IMR-90 (cell line): ENCODE measurements at regions not wholly inside any gene's neighbourhood (a gene's known extent, or its start where the extent isn't known, plus 50 kb on each side); places are given as distances from the start of the nearest gene placed in this dataset.

ENCODE experiments used
- ATAC-seq: fragments of 200-7000 bp; cut with Tn5 transposase; 2 replicates; pipeline ENCODE4 v1.9.1; 2020; ENCODE audit warnings: low read depth, mild to moderate bottlenecking, moderate library complexity
- BruUV-seq: library from RNA; stranded (reverse); fragments of 400-500 nt; replicated peaks from 2 replicates; lab custom pipeline; 2021; lab: Mats Ljungman, UMichigan
- CTCF ChIA-PET: fragments of 300-600 bp; formaldehyde crosslinking; extraction: SDS; loops from one replicate; lab custom pipeline; 2021; ENCODE audit warnings: antibody characterized with exemption; lab: Yijun Ruan, JAX
- POLR2A ChIA-PET: fragments of 300-600 bp; sonication (Branson Sonifier 250); formaldehyde crosslinking; loops from one replicate; lab custom pipeline; 2022; ENCODE audit warnings: antibody characterized with exemption; ENCODE audit not compliant: unreplicated experiment; lab: Charles Lee
- DNase-seq: peaks from one replicate; pipeline ENCODE4 v3.0.0; 2013
- H2AFZ ChIP-seq: replicated peaks from 2 replicates; pipeline ENCODE3; 2013; ENCODE audit warnings: low read length, mild to moderate bottlenecking; ENCODE audit not compliant: poor library complexity
- H2AK5ac ChIP-seq: 2 replicates; pipeline ENCODE4 v1.6.1; 2013; ENCODE audit warnings: low read depth, low read length, inconsistent platforms
- H2AK9ac ChIP-seq: replicated peaks from 2 replicates; pipeline ENCODE3; 2013; ENCODE audit warnings: mild to moderate bottlenecking, low read depth, low read length, moderate library complexity; ENCODE audit not compliant: poor library complexity
- H2BK120ac ChIP-seq: 2 replicates; pipeline ENCODE4 v1.6.1; 2013; ENCODE audit warnings: low read depth, low read length, inconsistent platforms
- H2BK15ac ChIP-seq: 3 replicates; pipeline ENCODE4 v1.6.1; 2013; ENCODE audit warnings: low read depth, low read length, inconsistent platforms
- H2BK20ac ChIP-seq: 2 replicates; pipeline ENCODE4 v1.6.1; 2013; ENCODE audit warnings: low read depth, mild to moderate bottlenecking, inconsistent platforms, low read length, moderate library complexity
- H2BK5ac ChIP-seq: 2 replicates; pipeline ENCODE4 v1.6.1; 2013; ENCODE audit warnings: mild to moderate bottlenecking, low read depth, low read length, inconsistent platforms; ENCODE audit not compliant: poor library complexity, severe bottlenecking
- H3K14ac ChIP-seq: replicated peaks from 2 replicates; pipeline ENCODE4 v1.6.1; 2013; ENCODE audit warnings: low read depth, low read length, inconsistent platforms
- H3K18ac ChIP-seq: 2 replicates; pipeline ENCODE4 v1.6.1; 2013; ENCODE audit warnings: low read depth, low read length, control low read depth
- H3K23ac ChIP-seq: 2 replicates; pipeline ENCODE4 v1.6.1; 2013; ENCODE audit warnings: low read depth, low read length, inconsistent platforms
- H3K27ac ChIP-seq: 2 replicates; pipeline ENCODE4 v1.5.1; 2013; ENCODE audit warnings: mild to moderate bottlenecking, control low read depth, low read length; ENCODE audit not compliant: insufficient read depth
- H3K27me3 ChIP-seq: 2 replicates; pipeline ENCODE4 v1.6.1; 2013; ENCODE audit warnings: low read length; ENCODE audit not compliant: control insufficient read depth, insufficient read depth
- H3K36me3 ChIP-seq: 2 replicates; pipeline ENCODE4 v1.6.1; 2013; ENCODE audit warnings: low read length, mixed read lengths; ENCODE audit not compliant: control insufficient read depth, insufficient read depth
- H3K4ac ChIP-seq: 2 replicates; pipeline ENCODE4 v1.6.1; 2013; ENCODE audit warnings: low read depth, low read length, inconsistent platforms
- H3K4me1 ChIP-seq: 2 replicates; pipeline ENCODE4 v1.6.1; 2013; ENCODE audit warnings: low read length, mixed read lengths; ENCODE audit not compliant: control insufficient read depth, insufficient read depth
- H3K4me2 ChIP-seq: 2 replicates; pipeline ENCODE4 v1.6.1; 2013; ENCODE audit warnings: low read depth, mild to moderate bottlenecking, control low read depth, low read length, moderate library complexity
- H3K4me3 ChIP-seq: 2 replicates; pipeline ENCODE4 v1.5.1; 2013; ENCODE audit warnings: low read depth, mild to moderate bottlenecking, control low read depth, low read length, moderate library complexity; ENCODE audit not compliant: insufficient read depth
- H3K56ac ChIP-seq: 2 replicates; pipeline ENCODE4 v1.6.1; 2013; ENCODE audit warnings: low read length, inconsistent platforms; ENCODE audit not compliant: insufficient read depth; ENCODE audit errors: extremely low read depth
- H3K79me1 ChIP-seq, 2 experiments: 2 replicates each; pipeline ENCODE4 v1.6.1; 2013; ENCODE audit warnings: low read length in 2 of 2, inconsistent platforms in 1 of 2, low read depth in 1 of 2
- H3K9ac ChIP-seq: 2 replicates; pipeline ENCODE4 v1.6.1; 2013; ENCODE audit warnings: low read depth, low read length, control low read depth
- H3K9me1 ChIP-seq: 2 replicates; pipeline ENCODE4 v1.6.1; 2013; ENCODE audit warnings: low read length, inconsistent platforms; ENCODE audit not compliant: insufficient read depth
- H3K9me3 ChIP-seq: 2 replicates; pipeline ENCODE4 v1.6.1; 2013; ENCODE audit warnings: low read length; ENCODE audit not compliant: control insufficient read depth, insufficient read depth
- H4K20me1 ChIP-seq: 2 replicates; pipeline ENCODE4 v1.6.1; 2013; ENCODE audit warnings: low read length, inconsistent platforms; ENCODE audit not compliant: insufficient read depth
- H4K5ac ChIP-seq: 2 replicates; pipeline ENCODE4 v1.6.1; 2013; ENCODE audit warnings: mild to moderate bottlenecking, low read depth, low read length, control low read depth
- H4K8ac ChIP-seq, 2 experiments: 2 replicates each; pipeline ENCODE4 v1.6.1; 2013; ENCODE audit warnings: low read depth in 2 of 2, low read length in 2 of 2, control low read depth in 1 of 2, inconsistent platforms in 1 of 2
- H4K91ac ChIP-seq: 2 replicates; pipeline ENCODE4 v1.6.1; 2013; ENCODE audit warnings: low read depth, low read length, inconsistent platforms; ENCODE audit not compliant: insufficient read depth
- BHLHE40 ChIP-seq: fragments of 150-350 bp; IDR thresholded peaks from 2 replicates; pipeline ENCODE4 v1.6.1; 2016; ENCODE audit warnings: mild to moderate bottlenecking, low read depth, low read length
- WGBS, 2 experiments: methylation state at CpG; one replicate each; pipeline versions ENCODE4 v1.1.5 to v1.1.7; 2013; ENCODE audit warnings: missing lambda C conversion rate in 2 of 2; ENCODE audit not compliant: insufficient read length in 1 of 2; ENCODE audit errors: extremely low coverage in 2 of 2; 5-methylcytosine and 5-hydroxymethylcytosine counted together
- dilution Hi-C: fragments of 300-500 bp; cut with HindIII; formaldehyde crosslinking; loops from one replicate; pipeline ENCODE4 v1.14.3; 2018; ENCODE audit warnings: low sequenced_read_pairs; ENCODE audit not compliant: unreplicated experiment
- in situ Hi-C: fragments of 300-500 bp; cut with MboI; formaldehyde crosslinking; loops from 3 replicates; pipeline ENCODE4 v1.14.3; 2019; ENCODE audit warnings: low sequenced_read_pairs, inconsistent platforms, mixed read lengths
- intact Hi-C: fragments of 100-400 bp; cut with micrococcal nuclease; formaldehyde crosslinking; loops from 2 replicates; pipeline ENCODE4 v1.10.0; 2022

DNA sequence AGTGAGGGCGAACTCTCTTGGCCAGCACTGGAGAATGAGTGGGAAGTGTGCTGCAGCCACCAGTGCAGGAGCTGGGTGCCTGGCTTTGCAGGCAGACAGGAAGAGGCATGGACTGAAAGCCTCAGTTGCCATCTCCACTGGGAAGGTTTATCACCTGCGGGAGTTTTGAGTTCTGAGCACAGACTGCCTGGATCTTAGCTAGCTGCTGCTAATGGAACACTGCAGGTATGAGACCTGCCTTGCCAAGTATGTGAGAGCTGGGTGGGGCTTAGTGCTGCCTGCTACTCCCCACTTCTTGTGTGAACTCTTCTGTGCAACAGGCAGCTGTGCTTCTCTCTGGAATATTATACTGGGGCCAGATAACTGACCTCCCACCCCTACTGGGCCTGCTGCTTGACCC, 424.1 kb downstream of the TLR4 start:
- Histone ChIP-seq H3K4ac (no peak overlapping the region), H2AK5ac (no peak overlapping the region), H2BK15ac (no peak overlapping the region), H2BK120ac (no peak overlapping the region), H3K23ac (no peak overlapping the region), H3K14ac (no peak overlapping the region), H2AK9ac (no peak overlapping the region), H2BK20ac (no peak overlapping the region), H3K56ac (no peak overlapping the region), H3K9me3 (peaks cover 10% of the 10 kb centered on the region), H3K9me1 (no peaks in the 10 kb centered on the region), H3K4me1 (no peaks in the 10 kb centered on the region), H4K8ac (no peak overlapping the region), H3K18ac (no peak overlapping the region), H3K4me3 (no peak overlapping the region), H4K20me1 (no peaks in the 10 kb centered on the region), H2BK5ac (no peak overlapping the region), H2AFZ (no peak overlapping the region), H3K79me1 (no peaks in the 10 kb centered on the region), H3K36me3 (no peaks in the 10 kb centered on the region), H3K27ac (no peak overlapping the region), H3K27me3 (no peaks in the 10 kb centered on the region), H3K4me2 (no peak overlapping the region), H4K91ac (no peak overlapping the region), H4K5ac (no peak overlapping the region), H3K9ac (no peak overlapping the region)
- WGBS, 2 experiments, result 43% methylated on average over 1 of the region's 2 CpGs; no CpG with 5 or more reads in 1 of the 2 experiments
- in situ Hi-C loops, result no loop called here
- dilution Hi-C loops, result no loop called here
- TF ChIP-seq BHLHE40, result no peak
- ChIA-PET CTCF (no interaction called here), POLR2A (no interaction called here)
- intact Hi-C loops, result no loop called here
- no peak for DNase-seq
- BruUV-seq, result no TSS peak
- no peak for ATAC-seq
